Endothelial cell of umbilical vein (primary cell): ENCODE measurements at regions not wholly inside any gene's neighbourhood (a gene's known extent, or its start where the extent isn't known, plus 50 kb on each side); places are given as distances from the start of the nearest gene placed in this dataset.

Experiments
- BruUV-seq: library from RNA; stranded (reverse); fragments of 400-500 nt; replicated peaks from 2 replicates; lab custom pipeline; 2021; lab: Mats Ljungman, UMichigan
- CTCF ChIA-PET: fragments of 300-600, 350-600 bp; sonication (Branson Sonifier 250); formaldehyde crosslinking; loops from one replicate; lab custom pipeline; 2021; ENCODE audit warnings: antibody characterized with exemption, inconsistent platforms; lab: Charles Lee
- POLR2A ChIA-PET: fragments of 300-600, 350-600 bp; sonication (Branson Sonifier 250); formaldehyde crosslinking; loops from one replicate; lab custom pipeline; 2021; ENCODE audit warnings: antibody characterized with exemption, inconsistent platforms; lab: Charles Lee
- DNase-seq: peaks from one replicate; pipeline ENCODE4 v3.0.0-alpha.2; 2011; ENCODE audit warnings: low read depth, low spot score
- FAIRE-seq: peaks from 2 replicates; lab custom pipeline; 2011; peaks lifted over from hg19 to GRCh38; lab: Jason Lieb, UNC
- H2AFZ ChIP-seq: 2 replicates; pipeline ENCODE4 v1.6.0; 2012; ENCODE audit warnings: low read depth, low read length, control low read depth, inconsistent platforms
- H3K27ac ChIP-seq: 2 replicates; pipeline ENCODE4 v1.5.1; 2011; ENCODE audit warnings: low read depth, mild to moderate bottlenecking, control low read depth, low read length, moderate library complexity; ENCODE audit not compliant: insufficient read depth
- H3K27me3 ChIP-seq, 2 experiments: 2 replicates each; pipeline versions ENCODE4 v1.6.0 to v1.6.1; 2011; ENCODE audit warnings: low read length in 2 of 2, mixed read lengths in 1 of 2; ENCODE audit not compliant: control insufficient read depth in 2 of 2, insufficient read depth in 2 of 2
- H3K36me3 ChIP-seq, 2 experiments: 2 replicates in 1 of 2; 3 replicates in 1 of 2; pipeline ENCODE4 v1.5.1; 2011; ENCODE audit warnings: low read length in 2 of 2, mild to moderate bottlenecking in 1 of 2, moderate library complexity in 1 of 2; ENCODE audit not compliant: control insufficient read depth in 2 of 2, insufficient read depth in 2 of 2; ENCODE audit errors: extremely low read depth in 1 of 2
- H3K4me1 ChIP-seq: 3 replicates; pipeline ENCODE4 v1.5.1; 2011; ENCODE audit warnings: mild to moderate bottlenecking, low read length; ENCODE audit not compliant: control insufficient read depth, insufficient read depth; ENCODE audit errors: extremely low read depth
- H3K4me2 ChIP-seq: 2 replicates; pipeline ENCODE4 v1.6.1; 2011; ENCODE audit warnings: low read length, control low read depth, mixed read lengths; ENCODE audit not compliant: insufficient read depth
- H3K4me3 ChIP-seq, 3 experiments: fragments of 200-600 bp in 1 of 3; sonication (generic), shearing (Covaris generic) in 1 of 3; replicated peaks in 1 of 3; 2 replicates each; pipeline ENCODE4 v1.5.1; 2011 to 2016; ENCODE audit warnings: control low read depth in 3 of 3, low read length in 3 of 3, mild to moderate bottlenecking in 2 of 3, inconsistent platforms in 1 of 3, low read depth in 1 of 3, moderate library complexity in 1 of 3; ENCODE audit not compliant: insufficient read depth in 1 of 3
- H3K79me2 ChIP-seq: 2 replicates; pipeline ENCODE4 v1.6.0; 2012; ENCODE audit warnings: low read length, inconsistent platforms; ENCODE audit not compliant: control insufficient read depth, insufficient read depth
- H3K9ac ChIP-seq: replicated peaks from 2 replicates; pipeline ENCODE3; 2011; ENCODE audit warnings: low read length, control low read depth; ENCODE audit not compliant: insufficient read depth; ENCODE audit errors: extremely low read depth
- H3K9me1 ChIP-seq: replicated peaks from 3 replicates; pipeline ENCODE4 v1.6.0; 2011; ENCODE audit warnings: mild to moderate bottlenecking, low read length; ENCODE audit not compliant: control insufficient read depth, insufficient read depth; ENCODE audit errors: extremely low read depth
- H3K9me3 ChIP-seq: replicated peaks from 2 replicates; pipeline ENCODE4 v1.5.1; 2012; ENCODE audit warnings: low read length, inconsistent platforms; ENCODE audit not compliant: control insufficient read depth, insufficient read depth
- H4K20me1 ChIP-seq: replicated peaks from 2 replicates; pipeline ENCODE3; 2011; ENCODE audit warnings: mild to moderate bottlenecking, low read length; ENCODE audit not compliant: control insufficient read depth, insufficient read depth; ENCODE audit errors: extremely low read depth
- CTCF ChIP-seq, 2 donors: IDR thresholded peaks; 1 replicate in 1 of 2; 2 replicates in 1 of 2; pipeline ENCODE4 v1.5.1; 2011; ENCODE audit warnings: low read length in 2 of 2, mild to moderate bottlenecking in 2 of 2, moderate library complexity in 2 of 2, control low read depth in 1 of 2, inconsistent platforms in 1 of 2, low read depth in 1 of 2; ENCODE audit not compliant: insufficient read depth in 1 of 2; ENCODE audit errors: extremely low read depth in 1 of 2
- EZH2 ChIP-seq: IDR thresholded peaks from 2 replicates; pipeline ENCODE4 v1.6.1; 2012; ENCODE audit warnings: borderline replicate concordance, low read depth, mild to moderate bottlenecking, moderate library complexity, low read length, inconsistent platforms; ENCODE audit not compliant: severe bottlenecking
- FOS ChIP-seq: IDR thresholded peaks from 2 replicates; pipeline ENCODE4 v1.6.1; 2011; ENCODE audit warnings: mild to moderate bottlenecking, low read length, moderate library complexity, borderline replicate concordance; ENCODE audit not compliant: insufficient read depth
- JUN ChIP-seq: IDR thresholded peaks from 2 replicates; pipeline ENCODE4 v1.6.1; 2011; ENCODE audit warnings: borderline replicate concordance, low read depth; ENCODE audit not compliant: insufficient read length, insufficient read depth
- MYC ChIP-seq: IDR thresholded peaks from one replicate; pipeline ENCODE4 v1.6.1; 2011; ENCODE audit warnings: mild to moderate bottlenecking, low read depth, low read length
- dilution Hi-C: fragments of 300-500 bp; cut with MboI; formaldehyde crosslinking; loops from one replicate; pipeline ENCODE4 v1.15.0; 2019; ENCODE audit warnings: low sequenced_read_pairs; ENCODE audit not compliant: extremely low pct_ligation_motif_present
- intact Hi-C: fragments of 100-400 bp; cut with micrococcal nuclease; formaldehyde crosslinking; loops from one replicate; pipeline ENCODE4 v1.10.0; 2022

GRCh38 chr6:89026151-89026550 is 54.4 kb upstream of the PNRC1 start:
- Histone ChIP-seq H4K20me1 (no peaks in the 10 kb centered on the region), H3K4me2 (no peak overlapping the region), H3K4me1 (no peaks in the 10 kb centered on the region), H3K9ac (no peak overlapping the region), H3K27ac (no peak overlapping the region), H3K27me3 (no peaks in the 10 kb centered on the region), H3K79me2 (no peaks in the 10 kb centered on the region), H2AFZ (no peak overlapping the region), H3K4me3 (no peak overlapping the region), H3K9me3 (no peaks in the 10 kb centered on the region), H3K36me3 (no peaks in the 10 kb centered on the region), H3K9me1 (no peaks in the 10 kb centered on the region)
- FAIRE-seq, result no peak
- ChIA-PET CTCF (no interaction called here), POLR2A (no interaction called here)
- no peak for DNase-seq
- no TSS peak for BruUV-seq
- dilution Hi-C loops (no loop called here), intact Hi-C loops (no loop called here)
- TF ChIP-seq FOS, result no peak
- no peak for TF ChIP-seq EZH2
- no peak for TF ChIP-seq MYC
- no peak for TF ChIP-seq JUN

GRCh38 chr6:89025633-89026032 is 54.9 kb upstream of the PNRC1 start:
- no peaks in the 10 kb centered on the region for H3K4me1 ChIP-seq
- no peak overlapping the region for H3K4me3 ChIP-seq
- CTCF ChIA-PET, result interaction anchor here (1.1 kb wide), 1 partner anchor 45 kb away, joined by 3 read pairs; no protein-coding TSS in a partner anchor
- no TSS peak for BruUV-seq
- H4K20me1 ChIP-seq, result no peaks in the 10 kb centered on the region
- DNase-seq (no peak), FAIRE-seq (no peak)
- no peak for TF ChIP-seq CTCF (IDR thresholded peaks at IDR 0.05; ENCODE audit: extremely low read depth in 1 of 2, insufficient read depth in 1 of 2, low read depth in 1 of 2, low read length in 2 of 2)
- TF ChIP-seq EZH2, result no peak
- no peak overlapping the region for H2AFZ ChIP-seq
- intact Hi-C loops (no loop called here), dilution Hi-C loops (no loop called here)
- no peaks in the 10 kb centered on the region for H3K79me2 ChIP-seq
- H3K9me3 ChIP-seq, result no peaks in the 10 kb centered on the region
- H3K36me3 ChIP-seq, result no peaks in the 10 kb centered on the region
- H3K9ac ChIP-seq, result no peak overlapping the region
- H3K9me1 ChIP-seq, result no peaks in the 10 kb centered on the region
- POLR2A ChIA-PET, result no interaction called here
- H3K27ac ChIP-seq, result no peak overlapping the region
- no peak overlapping the region for H3K4me2 ChIP-seq
- H3K27me3 ChIP-seq, result no peaks in the 10 kb centered on the region
